GM23338 (cell line): ENCODE measurements at regions not wholly inside any gene's neighbourhood (a gene's known extent, or its start where the extent isn't known, plus 50 kb on each side); places are given as distances from the start of the nearest gene placed in this dataset.

ENCODE experiments used
- ATAC-seq: fragments of 200-7000 bp; cut with Tn5 transposase; 3 replicates; pipeline ENCODE4 v1.9.1; 2020
- DNase-seq: peaks from one replicate; pipeline ENCODE4 v3.0.0-alpha.2; 2015; ENCODE audit warnings: low spot score
- H2AFZ ChIP-seq: fragments of 200-600 bp; sonication (generic); 2 replicates; pipeline ENCODE4 v1.8.0; 2016; ENCODE audit warnings: antibody characterized with exemption, mild to moderate bottlenecking, moderate library complexity
- H3F3A ChIP-seq: fragments of 200-600 bp; sonication (generic); replicated peaks from 2 replicates; pipeline ENCODE4 v1.8.0; 2017; ENCODE audit warnings: antibody characterized with exemption, mixed run types, low read depth
- H3K27ac ChIP-seq: fragments of 200-600 bp; sonication (generic); 2 replicates; pipeline ENCODE4 v1.6.1; 2016; ENCODE audit warnings: low read depth
- H3K27me3 ChIP-seq: fragments of 200-600 bp; sonication (generic); 2 replicates; pipeline ENCODE4 v1.8.0; 2016; ENCODE audit warnings: mild to moderate bottlenecking, mixed run types, moderate library complexity; ENCODE audit not compliant: insufficient read depth
- H3K36me3 ChIP-seq: fragments of 200-600 bp; sonication (generic); 2 replicates; pipeline ENCODE4 v1.8.0; 2016; ENCODE audit warnings: mild to moderate bottlenecking; ENCODE audit not compliant: insufficient read depth
- H3K4me1 ChIP-seq: fragments of 200-600 bp; sonication (generic); 2 replicates; pipeline ENCODE4 v1.8.0; 2016; ENCODE audit warnings: mild to moderate bottlenecking, moderate library complexity; ENCODE audit not compliant: insufficient read depth
- H3K4me2 ChIP-seq: fragments of 200-600 bp; sonication (generic); 2 replicates; pipeline ENCODE4 v1.7.1; 2017; ENCODE audit warnings: mixed run types
- H3K4me3 ChIP-seq: fragments of 200-600 bp; sonication (generic); 2 replicates; pipeline ENCODE4 v1.6.1; 2016; ENCODE audit warnings: mixed run types
- H3K79me2 ChIP-seq: fragments of 200-600 bp; sonication (generic); replicated peaks from 2 replicates; pipeline ENCODE4 v1.8.0; 2017; ENCODE audit warnings: mild to moderate bottlenecking; ENCODE audit not compliant: insufficient read depth
- H3K9me2 ChIP-seq: fragments of 200-600 bp; sonication (generic); 2 replicates; pipeline ENCODE4 v1.8.0; 2017; ENCODE audit not compliant: insufficient read depth
- H4K20me1 ChIP-seq: fragments of 200-600 bp; sonication (generic); replicated peaks from 2 replicates; pipeline ENCODE4 v1.8.0; 2017; ENCODE audit warnings: mild to moderate bottlenecking; ENCODE audit not compliant: insufficient read depth
- H3K27ac Mint-ChIP-seq: 2 replicates; pipeline ENCODE4 v1.8.0; 2020; ENCODE audit warnings: inconsistent platforms, mild to moderate bottlenecking, moderate library complexity, mixed read lengths
- H3K27me3 Mint-ChIP-seq: 3 replicates; pipeline ENCODE4 v1.8.0; 2022; ENCODE audit warnings: low read depth, mild to moderate bottlenecking, moderate library complexity, mixed read lengths, inconsistent platforms; ENCODE audit not compliant: insufficient read depth, poor library complexity
- H3K36me3 Mint-ChIP-seq: 3 replicates; pipeline ENCODE4 v1.8.0; 2021; ENCODE audit warnings: low read depth, mild to moderate bottlenecking, inconsistent platforms, moderate library complexity, mixed read lengths
- H3K4me1 Mint-ChIP-seq: 3 replicates; pipeline ENCODE4 v1.8.0; 2020; ENCODE audit warnings: mild to moderate bottlenecking, inconsistent platforms, mixed read lengths
- H3K4me3 Mint-ChIP-seq: 3 replicates; pipeline ENCODE4 v1.8.0; 2021; ENCODE audit warnings: moderate library complexity, mild to moderate bottlenecking, inconsistent platforms, mixed read lengths
- H3K9me3 Mint-ChIP-seq: 3 replicates; pipeline ENCODE4 v1.8.0; 2020; ENCODE audit warnings: moderate library complexity, mild to moderate bottlenecking, inconsistent platforms, mixed read lengths
- CREB1 ChIP-seq: fragments of 250-450 bp; sonication (Bioruptor Pico); IDR thresholded peaks from 2 replicates; pipeline ENCODE4 v1.5.0; 2020; ENCODE audit warnings: low read depth, mild to moderate bottlenecking, moderate library complexity
- EZH2 ChIP-seq: fragments of 200-600 bp; sonication (generic); IDR thresholded peaks from one replicate; pipeline ENCODE4 v1.8.0; 2017; ENCODE audit warnings: antibody characterized with exemption, mild to moderate bottlenecking, low read depth; ENCODE audit not compliant: unreplicated experiment
- EZH2phosphoT487 ChIP-seq: fragments of 200-600 bp; sonication (generic); IDR thresholded peaks from one replicate; pipeline ENCODE4 v1.8.1; 2018; ENCODE audit warnings: antibody characterized with exemption; ENCODE audit not compliant: unreplicated experiment
- JUNB ChIP-seq: IDR thresholded peaks from one replicate; pipeline ENCODE4 v1.6.1; 2016; ENCODE audit warnings: antibody characterized with exemption; ENCODE audit not compliant: unreplicated experiment
- NANOG ChIP-seq: IDR thresholded peaks from 2 replicates; pipeline ENCODE4 v1.6.1; 2016; ENCODE audit warnings: antibody characterized with exemption, borderline replicate concordance
- POLR2AphosphoS5 ChIP-seq: IDR thresholded peaks from 2 replicates; pipeline ENCODE4 v1.6.1; 2016; ENCODE audit warnings: antibody characterized with exemption, low read depth
- STAT1 ChIP-seq: IDR thresholded peaks from one replicate; pipeline ENCODE4 v1.6.1; 2016; ENCODE audit warnings: antibody characterized with exemption; ENCODE audit not compliant: unreplicated experiment
- ZNF114 ChIP-seq: fragments of 250-450 bp; sonication (Bioruptor Pico); IDR thresholded peaks from 2 replicates; pipeline ENCODE4 v1.5.0; 2020; ENCODE audit warnings: mild to moderate bottlenecking, moderate library complexity
- ZNF331 ChIP-seq: fragments of 250-450 bp; sonication (Bioruptor Pico); IDR thresholded peaks from 2 replicates; pipeline ENCODE4 v1.5.0; 2020; ENCODE audit warnings: low read depth, mild to moderate bottlenecking, moderate library complexity
- TF ChIP-seq, protein P1 (sequence below), 2 experiments: fragments of 200-600 bp in 1 of 2; sonication (generic) in 1 of 2; conservative IDR thresholded peaks; 2 replicates each; pipeline versions ENCODE4 v1.5.1 to v1.6.1; 2016 to 2017; ENCODE audit warnings: antibody characterized with exemption in 2 of 2, low read depth in 2 of 2, mild to moderate bottlenecking in 2 of 2, moderate library complexity in 1 of 2
- TF ChIP-seq, protein P2 (sequence below): fragments of 250-450 bp; sonication (Bioruptor Pico); IDR thresholded peaks from 2 replicates; pipeline ENCODE4 v1.5.0; 2020; ENCODE audit warnings: mild to moderate bottlenecking, moderate library complexity
- TF ChIP-seq, protein P3 (sequence below): IDR thresholded peaks from one replicate; pipeline ENCODE4 v1.6.1; 2018; ENCODE audit warnings: antibody characterized with exemption; ENCODE audit not compliant: unreplicated experiment
- TF ChIP-seq, protein P4 (sequence below): IDR thresholded peaks from 2 replicates; pipeline ENCODE4 v1.6.1; 2016; ENCODE audit warnings: antibody characterized with exemption

- Histone ChIP-seq H3K4me1 (no peaks in the 10 kb centered on the region), H3K36me3 (no peaks in the 10 kb centered on the region), H3K4me3 (no peak overlapping the region), H2AFZ (no peak overlapping the region), H3K27ac (no peak overlapping the region), H3K9me2 (peaks cover 4% of the 10 kb centered on the region; the same call in 1 of the 2 replicates), H3K27me3 (no peaks in the 10 kb centered on the region), H3K4me2 (no peak overlapping the region), H3F3A (no peaks in the 10 kb centered on the region), H3K79me2 (no peaks in the 10 kb centered on the region), H4K20me1 (no peaks in the 10 kb centered on the region)
- DNase-seq (no peak), ATAC-seq (no peak)
- Mint-ChIP-seq H3K4me1 (no peaks in the 10 kb centered on the region), H3K4me3 (no peak overlapping the region), H3K9me3 (no peaks in the 10 kb centered on the region), H3K27me3 (no peaks in the 10 kb centered on the region), H3K36me3 (no peaks in the 10 kb centered on the region; the same call in 2 of the 3 replicates), H3K27ac (no peak overlapping the region)
- TF ChIP-seq POLR2AphosphoS5 = no peak
- no peak for TF ChIP-seq NANOG
- TF ChIP-seq, protein P1, sequence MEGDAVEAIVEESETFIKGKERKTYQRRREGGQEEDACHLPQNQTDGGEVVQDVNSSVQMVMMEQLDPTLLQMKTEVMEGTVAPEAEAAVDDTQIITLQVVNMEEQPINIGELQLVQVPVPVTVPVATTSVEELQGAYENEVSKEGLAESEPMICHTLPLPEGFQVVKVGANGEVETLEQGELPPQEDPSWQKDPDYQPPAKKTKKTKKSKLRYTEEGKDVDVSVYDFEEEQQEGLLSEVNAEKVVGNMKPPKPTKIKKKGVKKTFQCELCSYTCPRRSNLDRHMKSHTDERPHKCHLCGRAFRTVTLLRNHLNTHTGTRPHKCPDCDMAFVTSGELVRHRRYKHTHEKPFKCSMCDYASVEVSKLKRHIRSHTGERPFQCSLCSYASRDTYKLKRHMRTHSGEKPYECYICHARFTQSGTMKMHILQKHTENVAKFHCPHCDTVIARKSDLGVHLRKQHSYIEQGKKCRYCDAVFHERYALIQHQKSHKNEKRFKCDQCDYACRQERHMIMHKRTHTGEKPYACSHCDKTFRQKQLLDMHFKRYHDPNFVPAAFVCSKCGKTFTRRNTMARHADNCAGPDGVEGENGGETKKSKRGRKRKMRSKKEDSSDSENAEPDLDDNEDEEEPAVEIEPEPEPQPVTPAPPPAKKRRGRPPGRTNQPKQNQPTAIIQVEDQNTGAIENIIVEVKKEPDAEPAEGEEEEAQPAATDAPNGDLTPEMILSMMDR (conservative IDR thresholded peaks at IDR 0.05; ENCODE audit: low read depth in 2 of 2) = no peak
- TF ChIP-seq, protein P2, sequence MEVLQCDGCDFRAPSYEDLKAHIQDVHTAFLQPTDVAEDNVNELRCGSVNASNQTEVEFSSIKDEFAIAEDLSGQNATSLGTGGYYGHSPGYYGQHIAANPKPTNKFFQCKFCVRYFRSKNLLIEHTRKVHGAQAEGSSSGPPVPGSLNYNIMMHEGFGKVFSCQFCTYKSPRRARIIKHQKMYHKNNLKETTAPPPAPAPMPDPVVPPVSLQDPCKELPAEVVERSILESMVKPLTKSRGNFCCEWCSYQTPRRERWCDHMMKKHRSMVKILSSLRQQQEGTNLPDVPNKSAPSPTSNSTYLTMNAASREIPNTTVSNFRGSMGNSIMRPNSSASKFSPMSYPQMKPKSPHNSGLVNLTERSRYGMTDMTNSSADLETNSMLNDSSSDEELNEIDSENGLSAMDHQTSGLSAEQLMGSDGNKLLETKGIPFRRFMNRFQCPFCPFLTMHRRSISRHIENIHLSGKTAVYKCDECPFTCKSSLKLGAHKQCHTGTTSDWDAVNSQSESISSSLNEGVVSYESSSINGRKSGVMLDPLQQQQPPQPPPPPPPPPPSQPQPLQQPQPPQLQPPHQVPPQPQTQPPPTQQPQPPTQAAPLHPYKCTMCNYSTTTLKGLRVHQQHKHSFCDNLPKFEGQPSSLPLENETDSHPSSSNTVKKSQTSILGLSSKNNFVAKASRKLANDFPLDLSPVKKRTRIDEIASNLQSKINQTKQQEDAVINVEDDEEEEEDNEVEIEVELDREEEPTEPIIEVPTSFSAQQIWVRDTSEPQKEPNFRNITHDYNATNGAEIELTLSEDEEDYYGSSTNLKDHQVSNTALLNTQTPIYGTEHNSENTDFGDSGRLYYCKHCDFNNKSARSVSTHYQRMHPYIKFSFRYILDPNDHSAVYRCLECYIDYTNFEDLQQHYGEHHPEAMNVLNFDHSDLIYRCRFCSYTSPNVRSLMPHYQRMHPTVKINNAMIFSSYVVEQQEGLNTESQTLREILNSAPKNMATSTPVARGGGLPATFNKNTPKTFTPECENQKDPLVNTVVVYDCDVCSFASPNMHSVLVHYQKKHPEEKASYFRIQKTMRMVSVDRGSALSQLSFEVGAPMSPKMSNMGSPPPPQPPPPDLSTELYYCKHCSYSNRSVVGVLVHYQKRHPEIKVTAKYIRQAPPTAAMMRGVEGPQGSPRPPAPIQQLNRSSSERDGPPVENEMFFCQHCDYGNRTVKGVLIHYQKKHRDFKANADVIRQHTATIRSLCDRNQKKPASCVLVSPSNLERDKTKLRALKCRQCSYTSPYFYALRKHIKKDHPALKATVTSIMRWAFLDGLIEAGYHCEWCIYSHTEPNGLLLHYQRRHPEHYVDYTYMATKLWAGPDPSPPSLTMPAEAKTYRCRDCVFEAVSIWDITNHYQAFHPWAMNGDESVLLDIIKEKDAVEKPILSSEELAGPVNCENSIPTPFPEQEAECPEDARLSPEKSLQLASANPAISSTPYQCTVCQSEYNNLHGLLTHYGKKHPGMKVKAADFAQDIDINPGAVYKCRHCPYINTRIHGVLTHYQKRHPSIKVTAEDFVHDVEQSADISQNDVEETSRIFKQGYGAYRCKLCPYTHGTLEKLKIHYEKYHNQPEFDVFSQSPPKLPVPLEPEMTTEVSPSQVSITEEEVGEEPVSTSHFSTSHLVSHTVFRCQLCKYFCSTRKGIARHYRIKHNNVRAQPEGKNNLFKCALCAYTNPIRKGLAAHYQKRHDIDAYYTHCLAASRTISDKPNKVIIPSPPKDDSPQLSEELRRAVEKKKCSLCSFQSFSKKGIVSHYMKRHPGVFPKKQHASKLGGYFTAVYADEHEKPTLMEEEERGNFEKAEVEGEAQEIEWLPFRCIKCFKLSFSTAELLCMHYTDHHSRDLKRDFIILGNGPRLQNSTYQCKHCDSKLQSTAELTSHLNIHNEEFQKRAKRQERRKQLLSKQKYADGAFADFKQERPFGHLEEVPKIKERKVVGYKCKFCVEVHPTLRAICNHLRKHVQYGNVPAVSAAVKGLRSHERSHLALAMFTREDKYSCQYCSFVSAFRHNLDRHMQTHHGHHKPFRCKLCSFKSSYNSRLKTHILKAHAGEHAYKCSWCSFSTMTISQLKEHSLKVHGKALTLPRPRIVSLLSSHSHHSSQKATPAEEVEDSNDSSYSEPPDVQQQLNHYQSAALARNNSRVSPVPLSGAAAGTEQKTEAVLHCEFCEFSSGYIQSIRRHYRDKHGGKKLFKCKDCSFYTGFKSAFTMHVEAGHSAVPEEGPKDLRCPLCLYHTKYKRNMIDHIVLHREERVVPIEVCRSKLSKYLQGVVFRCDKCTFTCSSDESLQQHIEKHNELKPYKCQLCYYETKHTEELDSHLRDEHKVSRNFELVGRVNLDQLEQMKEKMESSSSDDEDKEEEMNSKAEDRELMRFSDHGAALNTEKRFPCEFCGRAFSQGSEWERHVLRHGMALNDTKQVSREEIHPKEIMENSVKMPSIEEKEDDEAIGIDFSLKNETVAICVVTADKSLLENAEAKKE (CRISPR knock-in tag) = no peak
- TF ChIP-seq ZNF114 (CRISPR knock-in tag) = no peak
- TF ChIP-seq EZH2 = no peak
- TF ChIP-seq STAT1 = no peak
- no peak for TF ChIP-seq JUNB
- no peak for TF ChIP-seq ZNF331
- TF ChIP-seq, protein P3, sequence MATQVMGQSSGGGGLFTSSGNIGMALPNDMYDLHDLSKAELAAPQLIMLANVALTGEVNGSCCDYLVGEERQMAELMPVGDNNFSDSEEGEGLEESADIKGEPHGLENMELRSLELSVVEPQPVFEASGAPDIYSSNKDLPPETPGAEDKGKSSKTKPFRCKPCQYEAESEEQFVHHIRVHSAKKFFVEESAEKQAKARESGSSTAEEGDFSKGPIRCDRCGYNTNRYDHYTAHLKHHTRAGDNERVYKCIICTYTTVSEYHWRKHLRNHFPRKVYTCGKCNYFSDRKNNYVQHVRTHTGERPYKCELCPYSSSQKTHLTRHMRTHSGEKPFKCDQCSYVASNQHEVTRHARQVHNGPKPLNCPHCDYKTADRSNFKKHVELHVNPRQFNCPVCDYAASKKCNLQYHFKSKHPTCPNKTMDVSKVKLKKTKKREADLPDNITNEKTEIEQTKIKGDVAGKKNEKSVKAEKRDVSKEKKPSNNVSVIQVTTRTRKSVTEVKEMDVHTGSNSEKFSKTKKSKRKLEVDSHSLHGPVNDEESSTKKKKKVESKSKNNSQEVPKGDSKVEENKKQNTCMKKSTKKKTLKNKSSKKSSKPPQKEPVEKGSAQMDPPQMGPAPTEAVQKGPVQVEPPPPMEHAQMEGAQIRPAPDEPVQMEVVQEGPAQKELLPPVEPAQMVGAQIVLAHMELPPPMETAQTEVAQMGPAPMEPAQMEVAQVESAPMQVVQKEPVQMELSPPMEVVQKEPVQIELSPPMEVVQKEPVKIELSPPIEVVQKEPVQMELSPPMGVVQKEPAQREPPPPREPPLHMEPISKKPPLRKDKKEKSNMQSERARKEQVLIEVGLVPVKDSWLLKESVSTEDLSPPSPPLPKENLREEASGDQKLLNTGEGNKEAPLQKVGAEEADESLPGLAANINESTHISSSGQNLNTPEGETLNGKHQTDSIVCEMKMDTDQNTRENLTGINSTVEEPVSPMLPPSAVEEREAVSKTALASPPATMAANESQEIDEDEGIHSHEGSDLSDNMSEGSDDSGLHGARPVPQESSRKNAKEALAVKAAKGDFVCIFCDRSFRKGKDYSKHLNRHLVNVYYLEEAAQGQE = no peak
- TF ChIP-seq EZH2phosphoT487 = no peak
- TF ChIP-seq, protein P4, sequence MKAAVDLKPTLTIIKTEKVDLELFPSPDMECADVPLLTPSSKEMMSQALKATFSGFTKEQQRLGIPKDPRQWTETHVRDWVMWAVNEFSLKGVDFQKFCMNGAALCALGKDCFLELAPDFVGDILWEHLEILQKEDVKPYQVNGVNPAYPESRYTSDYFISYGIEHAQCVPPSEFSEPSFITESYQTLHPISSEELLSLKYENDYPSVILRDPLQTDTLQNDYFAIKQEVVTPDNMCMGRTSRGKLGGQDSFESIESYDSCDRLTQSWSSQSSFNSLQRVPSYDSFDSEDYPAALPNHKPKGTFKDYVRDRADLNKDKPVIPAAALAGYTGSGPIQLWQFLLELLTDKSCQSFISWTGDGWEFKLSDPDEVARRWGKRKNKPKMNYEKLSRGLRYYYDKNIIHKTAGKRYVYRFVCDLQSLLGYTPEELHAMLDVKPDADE = no peak
- TF ChIP-seq CREB1 (CRISPR knock-in tag) = no peak
Measured at GRCh38 chr5:166517976-166518375, 1773.5 kb upstream of the WWC1 start.
